ENCODE measurements at regions not wholly inside any gene's neighbourhood (a gene's known extent, or its start where the extent isn't known, plus 50 kb on each side); places are given as distances from the start of the nearest gene placed in this dataset.
"Not testable (repeated sequence)": the region's sequence is repeated elsewhere in the genome, so short reads cannot be mapped to it uniquely, and the experiment has no call there.

DNA sequence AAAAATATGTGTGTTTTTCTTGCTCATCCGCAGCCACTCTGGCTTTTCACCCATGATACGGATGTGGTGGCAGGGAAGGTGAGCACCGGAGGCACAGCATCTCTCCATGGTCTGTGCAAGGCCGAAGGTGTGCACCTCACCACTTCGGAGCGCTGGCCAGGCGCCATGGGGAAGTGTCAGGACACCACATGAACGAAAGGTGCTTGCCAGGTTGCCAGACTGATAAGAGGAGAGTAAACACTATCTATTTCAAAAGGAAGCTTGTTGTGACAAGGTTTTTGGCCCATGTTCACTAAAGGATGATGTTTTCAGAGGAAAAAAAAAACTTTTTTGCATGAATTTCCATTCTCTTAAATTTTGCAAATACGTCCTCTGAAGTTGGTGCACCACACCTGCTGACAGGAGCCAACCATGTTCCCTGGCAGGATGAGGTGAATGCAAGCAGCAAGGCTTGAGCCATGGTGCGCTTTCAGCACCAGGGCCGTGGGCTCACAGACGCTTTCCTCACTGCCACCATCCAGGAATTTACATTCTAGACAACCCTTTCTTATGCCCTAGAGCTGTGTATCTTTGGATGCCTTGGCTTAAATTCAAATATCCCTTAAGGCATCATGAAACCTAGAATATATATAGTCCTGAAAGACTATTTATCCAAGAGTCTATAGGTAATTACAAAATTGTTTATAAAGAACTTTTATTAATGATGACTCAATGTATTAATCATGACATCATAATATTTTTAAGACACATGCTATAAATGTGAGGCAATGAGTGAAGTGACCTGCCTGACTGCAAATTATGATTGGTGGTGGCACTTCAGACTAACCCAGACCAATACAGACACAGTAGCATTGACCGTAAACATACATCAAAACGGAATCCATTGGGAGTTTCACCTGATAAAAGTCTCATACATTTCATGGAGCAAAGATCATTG lies 234.5 kb downstream of the TFAP2A start:
- DNase-seq (ENCODE audit: low read depth in 2 of 2): no peak

DNA sequence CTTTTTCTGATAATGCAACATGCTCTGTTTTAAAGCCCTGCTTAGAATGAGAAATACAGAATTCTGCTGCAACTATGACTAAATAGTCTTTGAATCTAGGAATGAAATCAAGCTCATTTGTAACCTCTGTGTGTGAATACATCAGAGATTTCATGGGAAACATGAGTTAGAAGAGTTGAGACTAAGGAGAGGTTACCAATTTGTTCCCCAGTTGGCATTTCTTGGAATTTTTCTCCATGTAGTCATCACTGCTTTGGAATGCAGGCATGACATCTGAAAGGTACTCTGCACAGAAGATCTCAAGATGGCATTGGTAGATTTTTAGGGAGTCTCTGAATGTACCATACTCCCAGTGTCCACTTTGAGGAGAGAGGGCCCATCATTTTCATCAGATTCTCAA lies 237.2 kb downstream of the TFAP2A start:
- no peak for DNase-seq (ENCODE audit: low read depth in 2 of 2)

DNA sequence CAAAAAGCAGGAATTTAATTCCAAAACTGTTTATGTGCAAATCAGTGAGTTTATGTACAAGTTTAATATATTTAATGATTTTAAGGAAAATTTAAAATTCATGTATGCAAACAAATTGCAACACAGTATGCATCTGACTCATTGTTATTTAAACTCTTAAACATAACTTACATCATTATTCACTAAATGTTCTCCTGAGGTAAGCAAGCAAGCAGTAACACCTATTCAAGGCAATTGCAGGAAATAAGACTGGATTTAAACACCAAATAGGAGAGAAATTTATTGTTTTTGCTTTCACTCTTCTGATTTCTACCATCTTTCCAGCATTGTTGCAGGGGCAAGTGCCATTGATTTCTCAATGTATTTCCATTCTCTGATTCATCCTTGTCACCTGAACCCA lies 239.5 kb downstream of the TFAP2A start:
- no peak for DNase-seq (ENCODE audit: low read depth in 2 of 2)

DNA sequence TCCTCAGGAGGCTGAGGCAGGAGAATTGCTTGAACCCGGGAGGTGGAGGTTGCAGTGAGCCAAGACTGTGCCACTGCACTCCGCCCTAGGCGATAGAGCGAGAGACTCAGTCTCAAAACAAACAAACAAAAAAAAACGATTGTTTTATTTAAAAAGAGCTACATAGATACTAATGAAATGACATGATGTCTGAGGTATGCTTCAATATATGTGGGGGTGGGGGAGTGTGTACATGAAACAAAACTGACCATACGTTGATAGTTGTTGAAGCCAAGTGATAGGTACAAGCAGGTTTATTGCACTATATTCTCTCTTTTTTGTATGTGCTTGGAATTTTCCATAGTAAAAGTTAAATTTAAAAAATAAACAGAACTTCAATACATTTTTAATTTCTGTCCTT lies 240.1 kb downstream of the TFAP2A start:
- no peak for DNase-seq (ENCODE audit: low read depth in 2 of 2)

DNA sequence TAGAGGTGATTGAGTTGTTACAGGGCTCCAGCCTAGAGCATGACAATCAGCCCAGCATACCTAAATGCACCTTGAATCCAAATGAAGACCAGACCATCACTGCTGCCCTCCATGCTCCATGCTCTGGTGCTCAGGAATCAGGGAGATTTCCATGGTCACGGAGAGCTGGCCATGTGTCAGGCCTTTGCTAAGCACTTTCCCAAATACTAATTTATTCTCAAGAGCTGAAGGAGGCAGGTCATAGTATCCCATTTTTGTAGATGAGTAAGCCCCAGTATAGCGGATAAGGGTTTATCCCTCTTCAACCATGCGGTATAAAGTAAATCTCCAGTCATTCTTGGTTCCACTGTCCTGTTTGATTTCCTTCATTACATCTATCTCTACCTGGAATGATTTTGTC lies 240.8 kb downstream of the TFAP2A start:
- DNase-seq (ENCODE audit: low read depth in 2 of 2): no peak

DNA sequence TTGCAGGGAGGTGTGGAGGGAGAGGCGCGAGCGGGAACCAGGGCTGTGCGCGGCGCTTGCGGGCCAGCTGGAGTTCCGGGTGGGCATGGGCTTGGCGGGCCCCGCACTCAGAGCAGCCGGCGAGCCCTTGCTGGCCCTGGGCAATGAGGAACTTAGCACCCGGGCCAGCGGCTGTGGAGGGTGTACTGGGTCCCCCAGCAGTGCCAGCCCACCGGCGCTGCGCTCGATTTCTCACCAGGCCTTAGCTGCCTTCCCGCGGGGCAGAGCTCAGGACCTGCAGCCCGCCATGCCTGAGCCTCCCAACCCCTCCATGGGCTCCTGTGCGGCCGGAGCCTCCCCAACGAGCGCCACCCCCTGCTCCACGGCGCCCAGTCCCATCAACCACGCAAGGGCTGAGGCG lies 243.2 kb downstream of the TFAP2A start:
- DNase-seq (ENCODE audit: low read depth in 2 of 2): not testable (repeated sequence)

DNA sequence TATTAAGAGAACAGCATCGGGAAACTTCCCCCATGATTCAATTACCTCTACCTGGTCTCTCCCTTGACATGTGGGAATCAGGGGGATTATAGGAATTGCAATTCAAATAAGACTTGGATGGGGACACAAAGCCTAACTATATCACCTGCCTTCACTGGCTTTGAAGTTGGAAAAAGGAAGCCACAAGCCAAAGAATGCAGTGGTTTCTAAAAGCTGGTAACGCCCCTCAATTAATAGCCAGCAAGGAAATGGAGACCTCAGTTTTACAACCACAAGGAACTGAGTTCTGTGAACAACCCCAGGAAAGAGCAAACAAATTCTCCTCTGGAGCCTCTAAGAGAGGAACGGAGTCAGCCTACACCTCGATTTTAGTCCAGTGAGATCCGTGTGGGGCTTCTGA lies 244.1 kb downstream of the TFAP2A start:
- DNase-seq (ENCODE audit: low read depth in 2 of 2): no peak

DNA sequence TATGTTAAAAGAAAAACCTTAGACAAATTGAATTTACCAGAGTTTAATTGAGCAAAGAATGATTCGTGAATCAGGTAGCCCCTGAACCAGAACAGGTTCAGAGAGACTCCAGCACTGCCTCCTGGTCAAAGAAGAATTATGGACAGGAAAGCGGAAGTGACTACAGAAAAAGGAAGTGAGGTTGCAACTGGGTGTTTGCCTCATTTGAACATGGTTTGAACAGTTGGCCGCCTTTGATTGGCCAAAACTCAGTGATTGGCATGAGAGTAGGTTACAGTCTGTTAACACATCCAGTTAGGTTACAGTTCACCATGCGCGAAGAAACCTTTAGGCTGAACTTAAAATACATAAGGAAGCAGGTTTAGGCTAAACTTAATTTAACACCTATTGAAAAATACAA lies 248.8 kb downstream of the TFAP2A start:
- DNase-seq (ENCODE audit: low read depth in 2 of 2): no peak

DNA sequence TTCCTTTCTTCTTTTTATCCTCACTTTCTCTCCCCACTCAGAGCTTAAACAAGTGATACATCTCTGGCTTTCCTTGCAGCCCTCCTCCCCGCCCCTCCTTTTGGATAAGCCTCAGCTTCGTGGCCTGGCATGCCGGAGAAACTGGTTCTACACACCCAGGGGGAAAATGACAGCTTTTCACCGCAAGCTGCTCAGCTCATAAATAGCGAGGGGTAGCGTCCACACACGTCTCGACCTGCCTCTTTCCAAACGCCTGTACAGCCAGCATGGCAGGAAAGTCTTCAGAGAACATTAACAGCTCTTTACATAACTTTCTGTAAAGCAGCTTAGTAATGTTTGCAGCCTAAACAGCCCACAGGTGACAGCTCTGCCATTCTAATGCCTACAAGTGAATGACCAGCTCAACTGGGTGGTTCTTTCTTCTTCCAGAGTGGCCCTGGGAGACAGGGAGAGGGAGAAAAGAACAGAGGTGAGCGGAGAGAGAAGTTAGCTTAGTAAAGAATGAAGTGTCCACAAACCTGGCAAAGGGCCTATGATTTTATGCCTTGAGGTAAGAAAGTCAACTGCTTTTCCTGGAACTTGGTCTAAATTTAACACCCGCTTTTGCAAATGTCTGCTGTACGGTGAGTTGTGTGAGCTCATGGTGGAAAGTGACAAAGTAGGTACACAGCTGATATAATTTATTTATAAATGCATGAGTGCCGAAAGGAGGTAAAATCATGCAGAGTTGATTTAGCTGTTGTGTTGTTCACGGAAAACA lies 251.5 kb downstream of the TFAP2A start:
- no peak for DNase-seq (ENCODE audit: low read depth in 2 of 2)

DNA sequence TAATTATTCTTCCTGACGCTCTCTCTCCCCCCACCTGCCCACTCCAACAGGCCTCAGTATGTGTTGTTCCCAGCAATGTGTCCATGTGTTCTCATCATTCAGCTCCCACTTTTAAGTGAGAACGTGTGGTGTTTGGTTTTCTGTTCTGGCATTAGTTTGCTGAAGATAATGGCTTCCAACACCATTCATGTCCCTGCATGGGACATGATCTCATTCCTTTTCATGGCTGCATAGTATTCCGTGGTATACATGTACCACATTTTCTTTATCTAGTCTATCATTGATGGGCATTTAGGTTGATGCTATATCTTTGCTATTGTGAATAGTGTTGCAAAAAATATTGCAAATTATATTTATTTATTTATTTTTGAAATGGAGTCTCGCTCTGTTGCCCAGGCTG lies 258.0 kb downstream of the TFAP2A start:
- no peak for DNase-seq (ENCODE audit: low read depth in 2 of 2)

DNA sequence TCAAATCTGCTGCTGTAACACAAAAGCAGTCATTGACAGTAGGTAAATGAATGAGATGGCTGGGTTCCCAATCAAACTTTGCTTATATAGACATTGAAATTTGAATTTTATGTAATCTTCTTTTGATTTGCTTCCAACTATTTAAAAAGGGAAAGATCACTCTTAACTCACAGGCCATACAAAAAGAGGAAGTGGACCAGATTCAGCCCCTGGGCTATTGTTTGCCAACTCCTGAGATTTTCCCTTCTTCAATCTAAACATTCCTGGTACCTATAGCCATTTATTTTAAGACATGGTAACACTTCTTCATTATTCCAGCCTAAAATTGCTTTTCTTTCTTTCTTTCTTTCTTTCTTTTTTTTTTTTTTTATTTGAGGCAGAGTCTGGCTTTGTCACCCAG lies 260.6 kb downstream of the TFAP2A start:
- DNase-seq (ENCODE audit: low read depth in 2 of 2): no peak

DNA sequence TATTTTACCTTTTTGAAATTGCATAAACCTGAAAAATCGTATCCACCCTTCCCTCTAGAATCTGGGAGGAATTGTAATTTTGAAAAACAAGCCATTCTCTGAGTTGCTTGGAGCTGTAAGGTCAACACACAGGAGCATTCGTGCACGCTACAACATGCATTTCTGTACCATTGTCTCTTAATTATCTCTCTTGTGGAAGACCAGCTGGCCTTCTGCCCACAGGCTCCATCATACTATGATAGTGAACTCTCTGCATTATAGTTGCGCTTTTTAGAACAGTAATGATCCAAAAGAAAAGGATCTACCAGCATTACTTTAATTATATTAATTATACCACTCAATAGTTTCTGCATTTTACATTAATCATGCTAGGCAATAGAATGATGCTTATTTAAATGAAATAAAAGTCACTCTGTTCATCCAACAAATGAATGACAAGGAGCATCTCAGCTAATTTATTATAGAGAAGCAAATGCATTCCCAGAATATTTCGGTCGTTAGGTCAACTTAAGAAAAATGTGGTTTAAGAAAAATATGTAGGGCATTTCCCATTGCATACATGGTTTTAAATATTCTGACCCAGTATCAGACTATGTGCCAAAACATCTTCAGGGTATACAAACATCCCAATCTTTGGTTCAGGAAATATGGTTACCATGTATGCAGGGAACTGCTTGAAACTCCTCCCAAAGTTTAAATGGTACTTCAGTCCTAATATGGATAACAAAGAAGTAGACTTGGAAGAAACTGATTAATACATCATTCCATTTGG lies 263.5 kb downstream of the TFAP2A start:
- DNase-seq (ENCODE audit: low read depth in 2 of 2): no peak

DNA sequence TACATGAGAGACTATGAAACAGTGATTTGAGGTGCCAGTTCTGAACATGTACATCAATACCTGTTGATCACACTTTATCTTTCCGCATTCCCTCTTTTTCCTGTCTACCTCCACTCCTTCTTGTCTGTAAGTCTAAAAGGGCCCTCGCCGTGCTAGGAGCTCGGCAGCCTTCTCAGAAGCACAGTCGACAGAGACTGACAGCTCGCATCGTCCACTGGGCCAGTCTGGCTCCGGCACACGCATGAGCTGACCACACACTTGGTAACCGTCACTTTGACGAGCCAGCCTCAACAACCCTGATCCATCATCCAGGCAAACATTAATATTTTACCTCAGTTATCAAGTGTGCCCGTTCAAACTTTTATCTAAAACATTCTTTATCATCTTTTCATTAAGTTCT lies 265.3 kb downstream of the TFAP2A start:
- no peak for DNase-seq (ENCODE audit: low read depth in 2 of 2)

DNA sequence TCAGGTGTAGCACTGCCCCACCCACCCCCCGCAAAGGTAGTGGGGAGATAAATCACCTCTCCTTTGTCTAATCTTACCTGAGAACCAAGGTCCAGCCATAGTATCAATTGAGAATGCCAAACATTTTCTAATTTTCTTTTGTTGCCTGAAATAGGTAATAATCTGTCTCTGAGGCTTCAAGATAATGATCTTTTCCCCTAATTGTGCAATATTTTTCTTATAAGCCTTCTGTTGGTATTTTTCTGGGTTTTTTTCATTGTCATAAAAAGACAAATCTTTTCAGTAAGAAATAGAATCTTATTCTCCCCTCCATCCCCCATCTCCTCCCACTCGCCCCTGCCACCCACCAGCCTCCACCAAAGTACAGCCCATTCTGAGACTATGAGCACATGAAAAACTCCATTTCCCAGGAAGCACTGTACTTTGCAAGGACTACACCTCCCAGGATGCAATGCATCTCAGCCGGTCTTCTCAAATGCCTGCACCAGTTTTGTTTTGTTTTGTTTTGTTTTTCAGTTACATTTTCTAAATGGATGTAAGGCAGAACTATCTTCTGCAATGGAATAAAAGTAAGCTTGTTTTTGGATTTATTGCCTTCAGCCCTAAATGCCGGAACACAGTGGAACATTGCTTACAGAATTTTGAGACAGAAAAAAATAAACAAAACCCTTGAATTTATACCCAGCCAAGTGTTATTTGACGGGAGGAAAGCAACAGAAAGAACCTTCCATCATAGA lies 268.0 kb downstream of the TFAP2A start:
- DNase-seq (ENCODE audit: low read depth in 2 of 2): no peak

DNA sequence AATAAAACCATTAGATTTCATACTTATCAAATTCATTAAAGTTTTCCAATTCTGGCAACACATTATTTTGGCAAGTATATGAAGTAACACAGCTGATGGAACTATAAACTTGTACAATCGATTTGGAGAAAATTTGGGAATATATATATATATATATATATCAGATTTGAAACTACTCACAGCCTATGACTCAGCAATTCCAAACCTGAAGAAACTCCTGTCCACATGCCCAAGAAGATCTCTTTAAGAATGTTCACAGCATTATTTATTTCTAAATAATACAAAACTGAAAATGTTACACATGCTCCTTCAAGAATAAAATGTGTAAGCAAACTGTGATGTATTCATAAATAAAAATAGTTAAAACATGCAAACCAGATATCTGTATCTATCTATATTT lies 270.1 kb downstream of the TFAP2A start:
- DNase-seq (ENCODE audit: low read depth in 2 of 2): no peak

DNA sequence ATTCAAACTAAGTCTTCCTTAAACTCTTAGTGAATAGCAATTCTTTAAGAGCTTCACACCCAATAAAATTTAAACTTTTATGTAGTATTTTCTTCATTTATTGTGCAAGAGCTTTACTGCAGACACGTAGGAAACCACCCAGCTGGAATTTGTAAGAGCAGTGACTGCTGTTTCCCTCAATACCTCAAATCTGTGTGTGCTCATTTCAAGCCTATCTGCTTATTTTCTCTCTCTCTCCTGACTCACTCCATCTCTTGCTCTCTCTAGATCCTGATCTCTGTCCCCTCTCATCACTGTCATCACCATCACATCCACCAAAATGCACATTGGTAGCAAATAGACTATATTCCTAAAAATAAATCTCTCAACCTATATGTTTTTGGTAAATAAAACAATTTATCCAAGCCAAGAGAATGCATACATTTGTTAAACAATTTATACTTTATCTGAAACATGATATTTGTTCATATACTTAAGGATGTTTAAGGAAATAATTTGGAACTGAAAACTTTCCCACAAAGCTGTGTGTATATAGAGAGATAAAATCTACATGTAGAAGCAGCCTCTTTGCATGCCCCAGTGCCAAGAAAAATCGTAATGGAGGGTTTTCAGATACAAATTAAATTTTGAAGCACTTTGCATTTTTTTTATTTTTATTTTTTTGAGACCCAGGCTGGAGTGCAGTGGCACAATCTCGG lies 273.0 kb downstream of the TFAP2A start:
- DNase-seq (ENCODE audit: low read depth in 2 of 2): no peak

DNA sequence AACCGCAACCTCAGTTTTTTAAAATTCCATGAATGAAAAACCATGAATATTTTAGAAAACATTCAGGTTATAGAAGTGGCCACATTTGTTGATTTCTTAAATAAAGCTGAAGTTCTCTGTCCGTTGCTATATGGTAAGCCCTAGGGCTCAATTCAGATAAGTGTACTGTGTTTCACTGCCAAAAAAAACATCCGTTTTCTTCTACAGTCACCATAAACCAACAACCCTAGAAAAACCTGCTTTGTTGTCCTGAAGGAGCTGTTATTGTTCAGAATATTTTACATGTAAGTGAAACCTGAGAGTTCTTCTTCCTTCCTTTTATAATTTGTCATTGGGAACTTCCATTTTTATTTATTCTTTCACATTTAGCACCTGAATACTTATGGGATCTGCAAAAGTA lies 274.1 kb downstream of the TFAP2A start:
- no peak for DNase-seq (ENCODE audit: low read depth in 2 of 2)

DNA sequence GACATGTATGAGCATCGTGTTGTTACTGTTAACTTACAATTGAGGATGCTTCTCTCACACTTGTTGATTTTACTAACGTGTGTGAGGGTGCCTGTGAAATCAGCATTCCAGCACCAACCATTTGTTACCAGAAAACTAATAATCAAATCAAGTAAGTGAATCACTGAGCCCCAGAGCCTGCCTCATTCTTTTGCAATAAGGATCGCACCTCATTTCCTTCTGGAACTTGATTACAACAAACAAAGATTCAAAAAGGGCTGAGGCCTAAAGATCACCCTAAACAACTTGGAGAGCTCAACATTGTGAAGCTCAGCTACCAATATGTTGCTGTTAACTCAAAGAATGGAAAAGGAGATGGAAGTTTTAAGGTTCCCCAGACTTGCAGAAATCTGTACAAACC lies 274.7 kb downstream of the TFAP2A start:
- no peak for DNase-seq (ENCODE audit: low read depth in 2 of 2)

DNA sequence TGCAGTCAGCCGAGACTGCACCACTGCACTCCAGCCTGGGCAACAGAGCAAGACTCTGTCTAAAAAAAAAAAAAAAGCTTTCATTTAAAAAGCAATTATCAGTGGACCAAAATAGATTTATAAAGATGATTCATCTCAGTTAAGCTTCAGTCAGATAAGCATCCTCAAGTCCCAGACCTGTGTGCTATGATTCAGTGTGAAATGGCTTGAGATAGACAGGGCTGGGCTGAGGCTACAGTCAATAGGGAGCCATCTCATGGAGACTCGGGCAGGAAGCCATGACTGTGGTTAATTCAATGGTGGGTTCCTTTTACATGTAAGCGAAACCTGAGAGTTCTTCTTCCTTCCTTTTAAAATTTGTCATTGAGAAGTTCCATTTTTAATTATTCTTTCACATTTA lies 276.0 kb downstream of the TFAP2A start:
- DNase-seq (ENCODE audit: low read depth in 2 of 2): no peak

DNA sequence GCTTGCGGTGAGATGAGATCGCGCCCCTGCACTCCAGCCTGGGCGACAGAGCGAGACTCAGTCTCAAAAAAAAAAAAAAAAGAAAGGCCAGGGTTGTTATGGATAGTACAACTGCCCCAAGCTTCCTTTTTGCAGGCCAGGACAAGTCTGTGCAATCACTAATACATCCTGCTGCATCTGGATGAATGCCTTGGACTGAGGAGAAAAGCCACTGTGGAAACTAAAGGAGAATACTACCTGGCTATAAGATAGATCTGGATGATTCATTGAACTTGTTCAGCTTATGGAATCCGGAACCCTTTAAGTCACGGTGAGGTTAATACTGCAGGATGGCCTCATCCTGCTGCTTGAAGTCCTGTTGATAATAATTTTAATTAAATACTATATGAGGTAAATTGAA lies 278.2 kb downstream of the TFAP2A start:
- DNase-seq (ENCODE audit: low read depth in 2 of 2): no peak

DNA sequence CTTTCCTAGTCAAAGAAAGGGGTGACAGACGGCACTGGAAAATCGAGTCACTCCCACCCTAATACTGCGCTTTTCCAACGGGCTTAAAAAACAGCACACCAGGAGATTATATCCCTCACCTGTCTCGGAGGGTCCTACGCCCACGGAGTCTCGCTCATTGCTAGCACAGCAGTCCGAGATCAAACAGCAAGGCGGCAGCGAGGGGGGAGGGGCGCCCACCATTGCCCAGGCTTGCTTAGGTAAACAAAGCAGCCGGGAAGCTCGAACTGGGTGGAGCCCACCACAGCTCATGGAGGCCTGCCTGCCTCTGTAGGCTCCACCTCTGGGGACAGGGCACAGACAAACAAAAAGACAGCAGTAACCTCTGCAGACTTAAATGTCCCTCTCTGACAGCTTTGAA lies 280.7 kb downstream of the TFAP2A start:
- DNase-seq (ENCODE audit: low read depth in 2 of 2): not testable (repeated sequence)

Measured in stimulated activated CD4-positive, alpha-beta T cell treated with anti-CD3 and anti-CD28 coated beads, Interleukin-1b, Interleukin-23, amount 100 ng/mL, for 4 hours (primary cell).